ENCODE measurements at regions not wholly inside any gene's neighbourhood (a gene's known extent, or its start where the extent isn't known, plus 50 kb on each side); places are given as distances from the start of the nearest gene placed in this dataset.
A peak's percentile ranks its signal among the peaks of the same experiment; 100 is the strongest.
"Not testable (repeated sequence)": the region's sequence is repeated elsewhere in the genome, so short reads cannot be mapped to it uniquely, and the experiment has no call there.

- no peak for DNase-seq
Observed at GRCh38 chr6:139449611-139450000, 75.2 kb upstream of the CITED2 start.

- DNase-seq = no peak
Observed at GRCh38 chr6:139448998-139449610, 74.7 kb upstream of the CITED2 start.

- no peak for DNase-seq
Observed at GRCh38 chr6:139448051-139448649, 73.7 kb upstream of the CITED2 start.

GRCh38 chr6:139447656-139447975 lies 73.2 kb upstream of the CITED2 start:
- no peak for DNase-seq

GRCh38 chr6:139446768-139447655 lies 72.6 kb upstream of the CITED2 start:
- DNase-seq = no peak

GRCh38 chr6:139446138-139446715 lies 71.8 kb upstream of the CITED2 start:
- DNase-seq = no peak

- not testable (repeated sequence) for DNase-seq
Observed at GRCh38 chr6:139444273-139444787, 69.9 kb upstream of the CITED2 start.

- no peak for DNase-seq
Observed at GRCh38 chr6:139443231-139444112, 69.0 kb upstream of the CITED2 start.

GRCh38 chr6:139442188-139442671 lies 67.8 kb upstream of the CITED2 start:
- no peak for DNase-seq

- no peak for DNase-seq
Observed at GRCh38 chr6:139439349-139439748, 64.9 kb upstream of the CITED2 start.

- DNase-seq = no peak
Observed at GRCh38 chr6:139438775-139439174, 64.3 kb upstream of the CITED2 start.

GRCh38 chr6:139436957-139437348 lies 62.5 kb upstream of the CITED2 start:
- DNase-seq = no peak

GRCh38 chr6:139436200-139436956 lies 61.9 kb upstream of the CITED2 start:
- DNase-seq = no peak

- DNase-seq = no peak
Observed at GRCh38 chr6:139433631-139434419, 59.4 kb upstream of the CITED2 start.

GRCh38 chr6:139431602-139431956 lies 57.1 kb upstream of the CITED2 start:
- DNase-seq = no peak

- no peak for DNase-seq
Observed at GRCh38 chr6:139430899-139431601, 56.6 kb upstream of the CITED2 start.

GRCh38 chr6:139429580-139430145 lies 55.2 kb upstream of the CITED2 start:
- DNase-seq = no peak

- no peak for DNase-seq
Observed at GRCh38 chr6:139427199-139427598, 52.8 kb upstream of the CITED2 start.

GRCh38 chr6:139426795-139427194 lies 52.3 kb upstream of the CITED2 start:
- no peak for DNase-seq

GRCh38 chr6:139425780-139426179 lies 51.3 kb upstream of the CITED2 start:
- DNase-seq = peak; percentile 33

Measured in NCI-H510A treated with DMSO at 0.1 percent for 48 hours (cell line).